Coronary artery (tissue), 2 donors: ENCODE measurements at regions not wholly inside any gene's neighbourhood (a gene's known extent, or its start where the extent isn't known, plus 50 kb on each side); places are given as distances from the start of the nearest gene placed in this dataset.

Experiments
- DNase-seq: peaks from one replicate; pipeline ENCODE4 v3.0.0-alpha.2; 2017; ENCODE audit warnings: low spot score
- H3K27ac ChIP-seq, 2 donors: fragments of 200-600 bp; sonication (generic); one replicate each; pipeline ENCODE4 v1.5.1; 2016 to 2019
- H3K4me3 ChIP-seq: fragments of 200-600 bp; sonication (generic); 2 replicates; pipeline ENCODE4 v1.5.1; 2016; ENCODE audit warnings: mild to moderate bottlenecking, moderate library complexity
- CTCF ChIP-seq: fragments of 200-600 bp; sonication (generic); IDR thresholded peaks from one replicate; pipeline ENCODE4 v1.5.1; 2019; ENCODE audit warnings: antibody characterized with exemption

- no peak overlapping the region for H3K4me3 ChIP-seq
- no peak overlapping the region for H3K27ac ChIP-seq
- no peak for TF ChIP-seq CTCF
- no peak for DNase-seq
Observed at GRCh38 chr5:68420476-68421344, 205.2 kb downstream of the PIK3R1 start.

DNA sequence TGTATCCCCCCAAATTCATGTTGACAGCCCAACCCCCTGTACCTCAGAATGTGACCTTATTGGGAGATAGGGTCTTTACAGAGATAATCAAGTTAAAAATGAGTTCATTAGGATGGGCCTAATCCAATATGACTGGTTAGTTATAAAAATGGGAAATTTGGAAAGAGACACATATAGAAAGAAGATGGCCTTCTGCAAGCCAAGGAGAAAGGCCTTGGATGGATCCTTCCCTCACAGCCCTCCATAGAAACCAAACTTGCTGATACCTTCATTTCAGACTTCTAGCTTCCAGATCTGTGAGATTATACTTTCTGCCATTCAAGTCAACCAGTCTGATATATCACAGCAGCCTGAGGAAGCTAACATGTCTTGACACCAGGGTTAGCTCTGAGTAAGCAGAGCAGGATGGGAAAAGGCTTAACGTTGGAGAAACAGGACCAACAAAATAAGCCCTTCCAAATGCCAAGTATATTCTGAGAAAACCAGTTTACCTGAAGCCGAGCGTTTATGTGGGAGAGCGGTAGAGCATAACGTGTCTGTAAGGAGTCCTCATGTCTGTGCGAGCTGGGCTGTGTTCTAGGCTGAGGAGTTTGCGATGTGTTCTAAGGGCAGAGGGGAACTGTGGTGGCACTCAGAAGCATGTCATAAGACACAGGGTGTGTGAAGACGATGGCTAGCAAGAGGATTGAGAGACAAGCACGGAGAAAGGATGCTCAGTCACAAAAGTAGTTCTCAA, 206.1 kb downstream of the PIK3R1 start:
- no peak for TF ChIP-seq CTCF
- Histone ChIP-seq H3K27ac (no peak overlapping the region), H3K4me3 (no peak overlapping the region)
- DNase-seq, result no peak

GRCh38 chr5:68423154-68423811, 207.7 kb downstream of the PIK3R1 start:
- Histone ChIP-seq H3K27ac (no peak overlapping the region), H3K4me3 (no peak overlapping the region)
- no peak for TF ChIP-seq CTCF
- no peak for DNase-seq

DNA sequence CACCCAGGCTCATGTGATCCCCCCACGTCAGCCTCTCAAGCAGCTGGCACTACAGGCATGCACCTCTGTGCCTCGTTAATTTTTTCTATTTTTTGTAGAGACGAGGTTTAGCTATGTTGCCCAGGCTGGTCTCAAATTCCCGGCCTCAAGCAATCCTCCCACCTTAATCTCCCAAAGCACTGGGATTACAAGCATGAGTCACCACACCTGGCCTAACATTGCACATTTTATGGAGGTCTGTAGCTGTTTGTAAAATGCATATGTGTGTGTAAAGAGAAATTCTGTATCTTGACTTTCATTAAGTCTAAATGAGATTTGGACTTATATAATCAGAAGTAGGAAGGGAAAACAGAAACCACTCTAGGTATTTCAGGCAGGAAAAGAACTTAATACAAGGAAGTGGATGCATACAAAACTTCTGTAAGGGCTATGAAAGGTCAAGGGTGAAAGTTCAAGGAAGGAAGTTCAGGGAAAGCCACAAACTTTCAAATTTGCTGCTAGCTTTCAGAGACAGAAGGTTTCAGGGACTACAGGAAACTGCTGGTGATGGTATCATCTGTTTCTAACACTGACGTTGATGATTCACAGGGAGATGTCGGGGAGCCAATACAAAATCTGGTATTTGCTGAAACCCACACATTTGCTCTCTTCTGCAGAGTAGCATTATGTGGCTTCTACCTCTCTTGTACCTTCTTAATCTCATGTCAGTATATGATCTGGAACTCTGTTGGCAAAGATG, 209.4 kb downstream of the PIK3R1 start:
- no peak for TF ChIP-seq CTCF
- Histone ChIP-seq H3K27ac (no peak overlapping the region), H3K4me3 (no peak overlapping the region)
- no peak for DNase-seq

DNA sequence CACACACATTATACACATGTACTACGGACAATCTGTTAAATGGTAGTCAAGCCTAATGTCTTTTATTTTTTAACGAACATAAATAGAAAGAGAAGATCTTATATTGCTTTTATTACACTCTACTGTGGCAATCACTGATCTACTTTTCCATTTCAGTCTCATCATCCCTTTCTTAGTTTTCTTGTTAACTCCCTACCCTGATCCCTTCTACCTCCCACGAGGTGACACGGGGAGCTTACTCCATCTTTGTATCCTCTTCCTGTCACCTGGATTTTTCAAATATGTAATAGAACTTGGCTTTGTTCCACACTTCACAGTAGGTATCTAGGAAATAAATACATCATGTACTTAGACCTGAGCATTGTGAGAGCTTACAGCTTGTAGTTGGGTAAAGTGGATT, 211.0 kb downstream of the PIK3R1 start:
- no peak for TF ChIP-seq CTCF
- DNase-seq, result no peak
- H3K4me3 ChIP-seq, result no peak overlapping the region
- no peak overlapping the region for H3K27ac ChIP-seq

- H3K4me3 ChIP-seq, result no peak overlapping the region
- TF ChIP-seq CTCF, result no peak
- H3K27ac ChIP-seq, result no peak overlapping the region
- DNase-seq, result no peak
Observed at GRCh38 chr5:68428231-68428811, 212.8 kb downstream of the PIK3R1 start.
